Heart left ventricle (tissue), 13 donors: ENCODE measurements at regions not wholly inside any gene's neighbourhood (a gene's known extent, or its start where the extent isn't known, plus 50 kb on each side); places are given as distances from the start of the nearest gene placed in this dataset.

Experiments used
- CTCF ChIP-seq, 12 donors: fragments of 200-600 bp; sonication (generic) in 4 of 12; IDR thresholded peaks; one replicate each; pipeline versions ENCODE4 v1.5.0 to v1.8.0; 2018 to 2022; ENCODE audit warnings: antibody characterized with exemption in 12 of 12, mild to moderate bottlenecking in 5 of 12
- POLR2A ChIP-seq, 2 donors: fragments of 450-650 bp; IDR thresholded peaks; one replicate each; pipeline ENCODE4 v1.6.1; 2017; ENCODE audit warnings: antibody characterized with exemption in 2 of 2, mild to moderate bottlenecking in 2 of 2, moderate library complexity in 2 of 2
- donor health status: ischemic (EF 13 %, LVEDD 7.1; RV severe dilation, severe dysfunction).
- donor health status: DM: no; HTN: yes; CAD: no.
- donor health status: DM: no; HTN: no; CAD: no.
- donor health status: ischemic (EF 25% LVEDD 6.9; RV normal size, moderate dysfunction).
- donor health status: ischemic (EF 25% LVEDD 5.7; RV mildly dilated, moderate dysfunction).
- donor health status: ischemic (EF 35%, LVEDD 5.7; RV mildly dilated, moderate dysfunction).
- donor health status: nonischemic (EF 11% LVEDD 7.7; RV severe dilation, severe dysfunction).
- donor health status: DM: yes; HTN: yes; CAD: no.
- donor health status: PGD.
- donor health status: ischemic (EF 29% LVEDD 5.4; RV normal size, mild dysfunction).
- donor health status: nonischemic (EF 23%, LVEDD 6.1; RV moderate dilation, normal function).

- TF ChIP-seq CTCF (IDR thresholded peaks at IDR 0.05): no peak
- no peak for TF ChIP-seq POLR2A (IDR thresholded peaks at IDR 0.05)
Measured at GRCh38 chr5:152938630-152939029, 533.6 kb upstream of the NMUR2 start.
